Forelimb muscle (tissue), 1 donor: ENCODE measurements at regions not wholly inside any gene's neighbourhood (a gene's known extent, or its start where the extent isn't known, plus 50 kb on each side); places are given as distances from the start of the nearest gene placed in this dataset.
A peak's percentile ranks its signal among the peaks of the same experiment; 100 is the strongest.
"Not testable (repeated sequence)": the region's sequence is repeated elsewhere in the genome, so short reads cannot be mapped to it uniquely, and the experiment has no call there.

Source experiments
- DNase-seq: peaks from one replicate; pipeline ENCODE4 v3.0.0-alpha.2; 2013; ENCODE audit warnings: low read depth

- DNase-seq, result no peak
Measured at GRCh38 chr6:17182961-17183360, 81.1 kb downstream of the STMND1 start.

DNA sequence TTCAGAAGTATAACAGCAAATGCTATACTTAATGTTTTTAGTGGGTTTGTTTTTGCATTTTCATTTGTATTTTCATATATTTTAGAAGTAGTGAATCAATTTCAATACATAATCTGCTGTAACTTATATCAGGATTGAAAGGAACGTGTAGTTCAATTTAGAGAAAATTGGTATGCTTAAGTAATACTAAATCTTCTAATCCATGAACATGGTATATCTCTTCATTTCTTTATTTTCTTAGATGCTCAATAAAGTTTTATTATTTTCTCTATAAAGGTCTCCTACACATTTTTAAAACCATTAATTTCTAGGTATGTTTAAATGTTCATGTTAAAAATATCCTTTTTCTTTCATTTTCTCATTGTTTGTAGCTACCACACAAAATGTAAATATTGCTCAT lies 85.1 kb downstream of the STMND1 start:
- no peak for DNase-seq

DNA sequence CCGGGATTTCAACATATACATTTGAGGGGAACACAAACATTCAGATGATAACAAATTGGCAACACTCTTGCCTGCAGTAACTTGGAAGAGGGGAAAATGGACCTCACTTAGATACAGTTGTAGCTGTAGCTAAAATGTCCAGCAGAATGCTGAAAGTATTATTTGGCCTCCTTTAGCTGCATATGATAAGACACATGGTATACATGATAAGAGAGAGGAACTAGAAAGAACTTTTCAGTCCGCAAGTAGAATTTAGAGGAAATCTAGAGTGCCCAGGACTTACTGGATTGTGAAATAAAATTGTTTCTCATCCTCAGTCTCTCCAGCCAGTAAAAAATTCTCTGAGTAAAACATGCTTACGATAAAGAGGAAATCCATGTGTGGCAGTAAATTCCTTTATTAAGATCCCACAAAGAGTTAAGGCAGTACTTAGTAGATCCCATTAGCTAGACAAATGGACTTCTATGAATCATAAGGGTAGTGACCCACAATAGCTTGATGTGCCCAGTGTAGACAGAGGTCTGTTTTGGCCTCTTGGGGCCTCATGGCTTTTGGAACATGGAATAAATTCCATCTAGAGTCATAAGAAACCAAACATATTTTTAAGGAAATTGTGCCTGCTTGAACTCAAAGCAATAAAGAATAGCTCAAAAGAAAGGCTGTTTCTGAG lies 87.9 kb upstream of the RBM24 start:
- no peak for DNase-seq

- no peak for DNase-seq
Measured at GRCh38 chr6:17197607-17198006, 83.6 kb upstream of the RBM24 start.

GRCh38 chr6:17200395-17200794 lies 80.8 kb upstream of the RBM24 start:
- no peak for DNase-seq

- DNase-seq, result peak; percentile 72
Measured at GRCh38 chr6:17202526-17202925, 78.6 kb upstream of the RBM24 start.

DNA sequence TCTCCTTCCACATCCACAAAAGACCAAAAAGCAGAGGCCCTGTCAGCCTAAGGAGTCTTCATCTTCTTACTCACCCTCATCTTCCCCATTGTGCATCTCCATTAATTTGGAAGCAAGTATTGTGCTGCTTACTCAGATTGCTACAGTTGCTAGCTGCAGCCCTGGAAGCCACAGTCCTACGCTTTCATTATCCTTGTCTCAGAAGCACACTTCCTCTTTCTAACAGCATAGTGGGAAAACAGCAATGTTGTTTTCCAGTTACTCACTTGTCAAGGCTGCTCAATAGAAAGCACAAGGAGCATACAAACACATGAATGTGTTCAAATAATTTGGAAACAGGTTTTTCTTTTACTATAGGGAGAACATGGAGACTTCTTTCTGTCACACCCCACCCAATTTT lies 76.6 kb upstream of the RBM24 start:
- no peak for DNase-seq

DNA sequence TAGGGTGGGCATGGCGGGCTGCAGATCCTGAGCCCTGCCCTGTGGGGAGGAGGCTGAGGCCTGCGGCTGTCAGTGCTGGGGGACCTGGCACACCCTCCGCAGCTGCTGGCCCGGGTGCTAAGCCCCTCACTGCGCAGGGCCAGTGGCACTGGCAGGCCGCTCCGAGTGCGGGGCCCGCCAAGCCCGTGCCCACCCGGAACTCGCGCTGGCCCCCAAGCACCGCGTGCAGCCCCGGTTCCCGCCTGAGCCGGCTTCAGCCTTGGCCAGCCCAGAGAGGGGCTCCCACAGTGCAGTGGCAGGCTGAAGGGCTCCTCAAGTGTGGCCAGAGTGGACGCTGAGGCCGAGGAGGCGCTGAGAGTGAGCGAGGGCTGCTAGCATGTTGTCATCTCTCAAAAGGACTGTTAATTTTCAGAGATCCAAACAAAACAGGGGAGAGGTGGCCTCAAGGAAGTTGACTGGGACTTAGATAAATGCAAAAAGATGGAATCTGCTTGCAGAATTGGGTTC lies 74.5 kb upstream of the RBM24 start:
- DNase-seq, result no peak

GRCh38 chr6:17207281-17207680 lies 73.9 kb upstream of the RBM24 start:
- no peak for DNase-seq

DNA sequence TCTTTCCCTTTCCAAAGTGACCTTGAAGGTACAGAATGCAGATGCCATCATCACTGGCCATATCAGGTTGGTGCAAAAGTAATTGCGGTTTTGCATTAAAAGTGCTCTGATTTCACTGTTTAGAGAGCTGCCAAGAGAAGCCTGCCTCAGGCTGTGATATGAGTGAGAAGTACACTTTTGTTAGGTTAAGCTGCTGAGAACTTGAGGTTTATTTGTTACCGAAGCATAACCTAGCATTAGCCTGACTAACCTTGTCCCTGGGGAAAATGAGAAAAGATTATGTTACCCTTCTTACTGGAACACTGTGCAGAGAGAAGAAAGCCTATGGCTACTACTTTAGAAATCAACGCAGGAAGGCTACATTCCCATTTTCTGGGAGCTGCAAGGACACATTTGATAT lies 70.5 kb upstream of the RBM24 start:
- no peak for DNase-seq

DNA sequence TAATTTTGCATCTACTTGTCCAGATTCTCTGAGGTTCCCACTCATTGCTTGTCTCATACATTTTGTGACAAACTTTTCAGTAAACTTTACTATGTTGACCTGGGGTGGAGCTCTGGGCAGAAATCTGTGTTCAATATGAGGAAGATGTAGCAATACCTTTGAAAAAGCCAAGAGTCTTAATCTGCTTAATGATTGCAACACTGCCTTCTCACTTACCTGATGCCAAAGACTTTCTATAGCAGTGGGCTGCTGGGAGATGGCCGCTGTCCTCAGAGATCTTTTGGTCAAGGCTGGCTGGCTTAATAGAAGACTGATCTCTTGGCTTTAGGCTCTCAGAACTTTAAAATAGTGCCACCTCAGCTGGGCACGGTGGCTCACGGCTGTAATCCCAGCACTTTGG lies 70.1 kb upstream of the RBM24 start:
- DNase-seq, result no peak

GRCh38 chr6:17212546-17213371 lies 68.4 kb upstream of the RBM24 start:
- no peak for DNase-seq

DNA sequence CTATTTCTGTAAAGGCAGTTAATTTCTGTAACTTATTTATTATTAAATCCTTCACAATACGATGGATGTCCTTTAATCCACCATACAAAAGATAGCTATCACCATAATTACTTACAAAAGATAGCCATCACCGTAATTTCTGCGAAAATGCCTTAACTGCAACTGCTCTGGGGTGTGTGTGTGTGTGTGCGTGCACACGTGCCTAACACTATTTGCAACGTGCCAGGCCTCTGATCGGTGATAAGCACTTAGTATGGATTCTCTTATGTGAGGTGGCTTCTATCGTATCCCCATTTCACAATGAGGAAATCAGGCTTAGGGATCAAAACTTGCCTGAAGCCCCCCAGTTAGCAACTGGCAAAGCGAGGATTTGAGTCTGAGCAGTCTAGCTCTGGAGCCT lies 67.1 kb upstream of the RBM24 start:
- no peak for DNase-seq

GRCh38 chr6:17216972-17217371 lies 64.2 kb upstream of the RBM24 start:
- DNase-seq, result not testable (repeated sequence)

- no peak for DNase-seq
Measured at GRCh38 chr6:17218023-17218748, 63.0 kb upstream of the RBM24 start.

GRCh38 chr6:17218749-17219093 lies 62.4 kb upstream of the RBM24 start:
- DNase-seq, result no peak

DNA sequence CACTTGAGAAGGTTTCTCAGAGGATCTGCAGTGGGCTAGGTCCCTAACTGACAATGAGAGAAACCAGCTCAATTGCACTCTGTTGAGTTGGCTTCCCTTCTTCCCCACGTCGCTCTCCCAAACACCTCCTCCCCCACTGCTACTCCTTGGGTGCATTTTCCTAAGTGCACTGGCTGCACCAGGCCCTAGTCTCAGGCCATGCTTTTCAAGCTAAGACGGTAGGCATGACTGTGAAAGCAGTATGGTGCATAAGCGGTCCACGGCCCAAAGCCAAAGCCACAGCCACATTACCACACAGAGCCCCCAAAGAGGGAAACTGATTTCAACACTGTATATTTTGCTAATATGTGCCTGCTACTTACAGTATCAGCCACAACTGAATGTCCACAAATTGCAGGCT lies 62.1 kb upstream of the RBM24 start:
- no peak for DNase-seq

- DNase-seq, result no peak
Measured at GRCh38 chr6:17220040-17220910, 60.9 kb upstream of the RBM24 start.

GRCh38 chr6:17224056-17224455 lies 57.1 kb upstream of the RBM24 start:
- DNase-seq, result no peak

- DNase-seq, result not testable (repeated sequence)
Measured at GRCh38 chr6:17224501-17224900, 56.7 kb upstream of the RBM24 start.

GRCh38 chr6:17225767-17226630 lies 55.2 kb upstream of the RBM24 start:
- DNase-seq, result no peak
